GM23338 (cell line): ENCODE measurements at regions not wholly inside any gene's neighbourhood (a gene's known extent, or its start where the extent isn't known, plus 50 kb on each side); places are given as distances from the start of the nearest gene placed in this dataset.

Experiments
- CREB1 ChIP-seq: fragments of 250-450 bp; sonication (Bioruptor Pico); IDR thresholded peaks from 2 replicates; pipeline ENCODE4 v1.5.0; 2020; ENCODE audit warnings: low read depth, mild to moderate bottlenecking, moderate library complexity
- EZH2 ChIP-seq: fragments of 200-600 bp; sonication (generic); IDR thresholded peaks from one replicate; pipeline ENCODE4 v1.8.0; 2017; ENCODE audit warnings: antibody characterized with exemption, mild to moderate bottlenecking, low read depth; ENCODE audit not compliant: unreplicated experiment
- EZH2phosphoT487 ChIP-seq: fragments of 200-600 bp; sonication (generic); IDR thresholded peaks from one replicate; pipeline ENCODE4 v1.8.1; 2018; ENCODE audit warnings: antibody characterized with exemption; ENCODE audit not compliant: unreplicated experiment
- POLR2AphosphoS5 ChIP-seq: IDR thresholded peaks from 2 replicates; pipeline ENCODE4 v1.6.1; 2016; ENCODE audit warnings: antibody characterized with exemption, low read depth
- TF ChIP-seq, protein P1 (sequence below), 2 experiments: fragments of 200-600 bp in 1 of 2; sonication (generic) in 1 of 2; conservative IDR thresholded peaks; 2 replicates each; pipeline versions ENCODE4 v1.5.1 to v1.6.1; 2016 to 2017; ENCODE audit warnings: antibody characterized with exemption in 2 of 2, low read depth in 2 of 2, mild to moderate bottlenecking in 2 of 2, moderate library complexity in 1 of 2
- TF ChIP-seq, protein P2 (sequence below): IDR thresholded peaks from one replicate; pipeline ENCODE4 v1.6.1; 2018; ENCODE audit warnings: antibody characterized with exemption; ENCODE audit not compliant: unreplicated experiment

DNA sequence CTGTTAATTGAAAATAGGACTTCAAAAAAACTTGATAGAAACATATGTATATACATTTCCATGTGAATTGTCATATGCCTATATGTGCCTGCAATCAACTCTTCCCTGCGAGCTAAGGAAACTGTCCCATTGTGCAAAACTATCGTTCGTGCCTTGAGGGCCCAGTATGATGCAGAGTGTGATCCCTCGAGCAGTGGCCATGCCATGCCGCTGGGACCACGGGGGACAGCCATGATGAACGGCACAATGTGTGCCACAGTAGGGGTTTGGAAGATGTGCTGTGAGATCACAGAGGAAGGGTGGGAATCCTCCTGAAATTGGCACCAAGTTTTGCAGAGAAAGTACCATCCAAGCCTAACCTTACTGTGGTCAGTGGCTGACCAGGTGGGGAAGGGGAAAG is 118.1 kb upstream of the SOX1 start:
- TF ChIP-seq, protein P1, sequence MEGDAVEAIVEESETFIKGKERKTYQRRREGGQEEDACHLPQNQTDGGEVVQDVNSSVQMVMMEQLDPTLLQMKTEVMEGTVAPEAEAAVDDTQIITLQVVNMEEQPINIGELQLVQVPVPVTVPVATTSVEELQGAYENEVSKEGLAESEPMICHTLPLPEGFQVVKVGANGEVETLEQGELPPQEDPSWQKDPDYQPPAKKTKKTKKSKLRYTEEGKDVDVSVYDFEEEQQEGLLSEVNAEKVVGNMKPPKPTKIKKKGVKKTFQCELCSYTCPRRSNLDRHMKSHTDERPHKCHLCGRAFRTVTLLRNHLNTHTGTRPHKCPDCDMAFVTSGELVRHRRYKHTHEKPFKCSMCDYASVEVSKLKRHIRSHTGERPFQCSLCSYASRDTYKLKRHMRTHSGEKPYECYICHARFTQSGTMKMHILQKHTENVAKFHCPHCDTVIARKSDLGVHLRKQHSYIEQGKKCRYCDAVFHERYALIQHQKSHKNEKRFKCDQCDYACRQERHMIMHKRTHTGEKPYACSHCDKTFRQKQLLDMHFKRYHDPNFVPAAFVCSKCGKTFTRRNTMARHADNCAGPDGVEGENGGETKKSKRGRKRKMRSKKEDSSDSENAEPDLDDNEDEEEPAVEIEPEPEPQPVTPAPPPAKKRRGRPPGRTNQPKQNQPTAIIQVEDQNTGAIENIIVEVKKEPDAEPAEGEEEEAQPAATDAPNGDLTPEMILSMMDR (conservative IDR thresholded peaks at IDR 0.05; ENCODE audit: low read depth in 2 of 2) = no peak
- TF ChIP-seq POLR2AphosphoS5 (no peak), EZH2 (no peak), EZH2phosphoT487 (no peak), CREB1 (CRISPR knock-in tag) (no peak)
- TF ChIP-seq, protein P2, sequence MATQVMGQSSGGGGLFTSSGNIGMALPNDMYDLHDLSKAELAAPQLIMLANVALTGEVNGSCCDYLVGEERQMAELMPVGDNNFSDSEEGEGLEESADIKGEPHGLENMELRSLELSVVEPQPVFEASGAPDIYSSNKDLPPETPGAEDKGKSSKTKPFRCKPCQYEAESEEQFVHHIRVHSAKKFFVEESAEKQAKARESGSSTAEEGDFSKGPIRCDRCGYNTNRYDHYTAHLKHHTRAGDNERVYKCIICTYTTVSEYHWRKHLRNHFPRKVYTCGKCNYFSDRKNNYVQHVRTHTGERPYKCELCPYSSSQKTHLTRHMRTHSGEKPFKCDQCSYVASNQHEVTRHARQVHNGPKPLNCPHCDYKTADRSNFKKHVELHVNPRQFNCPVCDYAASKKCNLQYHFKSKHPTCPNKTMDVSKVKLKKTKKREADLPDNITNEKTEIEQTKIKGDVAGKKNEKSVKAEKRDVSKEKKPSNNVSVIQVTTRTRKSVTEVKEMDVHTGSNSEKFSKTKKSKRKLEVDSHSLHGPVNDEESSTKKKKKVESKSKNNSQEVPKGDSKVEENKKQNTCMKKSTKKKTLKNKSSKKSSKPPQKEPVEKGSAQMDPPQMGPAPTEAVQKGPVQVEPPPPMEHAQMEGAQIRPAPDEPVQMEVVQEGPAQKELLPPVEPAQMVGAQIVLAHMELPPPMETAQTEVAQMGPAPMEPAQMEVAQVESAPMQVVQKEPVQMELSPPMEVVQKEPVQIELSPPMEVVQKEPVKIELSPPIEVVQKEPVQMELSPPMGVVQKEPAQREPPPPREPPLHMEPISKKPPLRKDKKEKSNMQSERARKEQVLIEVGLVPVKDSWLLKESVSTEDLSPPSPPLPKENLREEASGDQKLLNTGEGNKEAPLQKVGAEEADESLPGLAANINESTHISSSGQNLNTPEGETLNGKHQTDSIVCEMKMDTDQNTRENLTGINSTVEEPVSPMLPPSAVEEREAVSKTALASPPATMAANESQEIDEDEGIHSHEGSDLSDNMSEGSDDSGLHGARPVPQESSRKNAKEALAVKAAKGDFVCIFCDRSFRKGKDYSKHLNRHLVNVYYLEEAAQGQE = no peak
